ENCODE measurements at regions not wholly inside any gene's neighbourhood (a gene's known extent, or its start where the extent isn't known, plus 50 kb on each side); places are given as distances from the start of the nearest gene placed in this dataset.
"Not testable (repeated sequence)": the region's sequence is repeated elsewhere in the genome, so short reads cannot be mapped to it uniquely, and the experiment has no call there.

DNA sequence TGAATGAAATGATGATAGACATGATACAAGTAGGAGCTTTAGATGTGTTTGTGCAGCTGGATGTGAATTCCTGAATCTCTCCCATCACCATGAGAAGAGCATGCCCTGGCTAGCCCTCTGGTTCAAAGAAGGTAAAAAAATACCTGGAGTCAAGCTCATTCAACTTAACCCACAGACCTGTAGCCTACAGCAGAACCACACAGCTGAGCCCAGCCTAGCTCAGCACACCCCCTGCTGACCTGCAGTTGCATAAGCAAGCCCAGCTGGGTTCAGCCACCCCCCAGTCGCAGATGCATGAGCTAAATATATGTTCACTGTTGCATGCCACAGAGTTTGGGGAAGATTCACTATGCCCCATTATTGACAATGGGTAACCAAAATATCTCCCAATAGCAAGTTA is 130.6 kb upstream of the RRN3 start:
- no CpG with 5 or more reads among the region's 1 CpG for WGBS, 10 experiments
- H3K4me3 ChIP-seq; in situ Hi-C loops (cut with MboI; ENCODE audit: low pct_unique_long_range_greater_than_20kb in 2 of 9, low sequenced_read_pairs in 9 of 9, unreplicated experiment in 9 of 9); ATAC-seq (replicated peaks in 6 of 8); H3K4me1 ChIP-seq (replicated peaks in 1 of 2); H3K27ac ChIP-seq: not testable (repeated sequence)

DNA sequence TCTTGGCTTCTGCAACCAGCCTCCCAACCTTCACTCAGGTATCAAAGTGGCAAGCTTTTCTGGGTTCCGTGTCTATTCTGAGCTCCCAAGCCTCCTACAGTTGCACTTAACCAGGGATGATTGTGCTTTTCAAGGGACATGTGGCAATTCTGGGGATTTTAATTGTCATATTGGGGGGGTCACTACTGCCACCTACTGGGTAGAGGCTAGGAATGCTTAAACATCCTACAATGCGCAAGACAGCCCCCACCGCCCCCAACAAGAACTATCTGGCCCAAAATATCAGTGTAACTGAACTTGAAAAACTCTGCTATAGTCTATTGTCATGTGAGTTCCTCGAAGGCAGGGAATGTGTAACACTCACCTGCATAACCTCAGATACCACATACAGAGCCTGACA is 129.3 kb upstream of the RRN3 start:
- H3K4me3 ChIP-seq; in situ Hi-C loops (cut with MboI; ENCODE audit: low pct_unique_long_range_greater_than_20kb in 2 of 9, low sequenced_read_pairs in 9 of 9, unreplicated experiment in 9 of 9); H3K27ac ChIP-seq; H3K4me1 ChIP-seq (replicated peaks in 1 of 2): not testable (repeated sequence)
- ATAC-seq (replicated peaks in 6 of 8) = peak in 3 of 8 experiments; percentile 36 to 52 (median 44)
- WGBS, 10 experiments = no CpG with 5 or more reads among the region's 4 CpGs

DNA sequence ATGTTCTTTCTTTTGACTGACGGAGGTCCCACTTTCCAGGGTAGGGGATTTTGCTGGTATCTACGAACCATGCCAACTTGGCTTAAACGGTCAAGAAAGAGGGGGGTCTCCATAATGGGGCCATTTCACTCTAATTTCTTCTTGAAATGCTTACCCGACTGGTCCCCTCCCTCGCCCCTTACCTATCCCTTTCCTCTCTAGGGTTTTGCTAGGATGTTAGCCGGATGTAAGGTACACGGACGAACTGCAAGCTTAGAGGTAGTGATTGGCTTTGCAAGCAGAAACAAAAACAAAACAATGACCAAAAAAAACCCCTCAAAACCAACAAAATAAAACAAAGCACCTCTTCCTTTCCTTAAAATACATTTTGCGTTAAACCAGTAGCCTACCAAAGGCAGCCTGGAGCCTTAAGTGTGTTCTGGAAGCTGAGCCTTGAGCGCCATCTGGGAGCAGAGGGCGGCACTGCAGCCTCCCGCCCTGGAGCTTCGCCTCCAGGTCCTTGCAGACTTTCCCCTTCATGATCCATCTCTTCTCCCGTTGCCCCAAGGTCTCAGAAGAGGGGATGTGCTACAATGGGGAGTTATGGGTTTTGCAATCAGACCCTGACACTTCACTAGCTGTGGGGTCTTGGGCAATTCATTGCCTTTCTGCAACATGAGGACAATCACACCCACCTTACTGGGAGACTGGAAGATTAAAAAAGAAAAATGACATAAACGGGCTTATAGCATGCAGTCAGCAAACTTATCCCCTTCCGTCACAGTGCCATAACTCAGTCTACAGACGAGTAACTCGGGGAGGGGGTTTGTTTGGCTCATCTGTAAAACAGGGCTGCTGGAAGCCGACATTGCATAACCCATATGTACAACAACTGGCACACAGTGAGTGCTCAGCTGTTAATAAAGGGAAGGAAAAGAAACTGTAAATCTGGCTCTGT is 125.9 kb upstream of the RRN3 start:
- H3K4me1 ChIP-seq (replicated peaks in 1 of 2); H3K27ac ChIP-seq; H3K4me3 ChIP-seq; in situ Hi-C loops (cut with MboI; ENCODE audit: low pct_unique_long_range_greater_than_20kb in 2 of 9, low sequenced_read_pairs in 9 of 9, unreplicated experiment in 9 of 9): not testable (repeated sequence)
- peak; percentile 82 to 95 (median 88) for ATAC-seq (replicated peaks in 6 of 8)
- WGBS, 10 experiments = no CpG with 5 or more reads among the region's 19 CpGs

DNA sequence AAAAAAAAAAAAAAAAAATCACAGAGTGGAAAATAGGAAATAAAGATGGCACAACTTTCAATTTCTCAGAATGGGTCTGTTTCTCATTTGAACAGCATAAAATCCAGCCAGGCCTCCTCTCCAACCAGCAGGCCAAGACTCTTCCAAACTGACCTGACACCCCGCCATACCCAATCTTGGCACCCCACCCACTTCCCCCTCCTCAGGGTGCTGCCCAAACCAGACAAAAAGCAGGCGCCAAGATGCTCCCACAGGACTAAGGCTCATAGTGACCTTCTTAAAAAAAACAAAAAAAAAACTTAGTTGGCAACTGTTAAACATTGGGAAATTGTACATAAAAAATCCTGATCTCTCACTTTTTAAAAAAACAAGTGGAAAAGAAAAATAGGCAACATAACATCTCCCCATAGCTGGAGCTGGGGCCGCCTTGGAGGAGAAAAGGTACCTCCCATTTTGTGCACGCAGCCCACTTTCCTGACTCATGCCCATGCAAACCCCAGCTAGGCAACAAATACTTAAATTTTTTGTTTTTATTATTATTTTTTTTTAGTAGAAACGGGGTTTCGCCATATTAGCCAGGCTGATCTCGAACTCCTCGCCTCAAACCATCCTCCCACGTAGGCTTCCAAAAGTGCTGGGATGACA is 124.9 kb upstream of the RRN3 start:
- ATAC-seq (replicated peaks in 6 of 8); in situ Hi-C loops (cut with MboI; ENCODE audit: low pct_unique_long_range_greater_than_20kb in 2 of 9, low sequenced_read_pairs in 9 of 9, unreplicated experiment in 9 of 9); H3K27ac ChIP-seq; H3K4me1 ChIP-seq (replicated peaks in 1 of 2); H3K4me3 ChIP-seq: not testable (repeated sequence)
- WGBS, 10 experiments = no CpG with 5 or more reads among the region's 9 CpGs

DNA sequence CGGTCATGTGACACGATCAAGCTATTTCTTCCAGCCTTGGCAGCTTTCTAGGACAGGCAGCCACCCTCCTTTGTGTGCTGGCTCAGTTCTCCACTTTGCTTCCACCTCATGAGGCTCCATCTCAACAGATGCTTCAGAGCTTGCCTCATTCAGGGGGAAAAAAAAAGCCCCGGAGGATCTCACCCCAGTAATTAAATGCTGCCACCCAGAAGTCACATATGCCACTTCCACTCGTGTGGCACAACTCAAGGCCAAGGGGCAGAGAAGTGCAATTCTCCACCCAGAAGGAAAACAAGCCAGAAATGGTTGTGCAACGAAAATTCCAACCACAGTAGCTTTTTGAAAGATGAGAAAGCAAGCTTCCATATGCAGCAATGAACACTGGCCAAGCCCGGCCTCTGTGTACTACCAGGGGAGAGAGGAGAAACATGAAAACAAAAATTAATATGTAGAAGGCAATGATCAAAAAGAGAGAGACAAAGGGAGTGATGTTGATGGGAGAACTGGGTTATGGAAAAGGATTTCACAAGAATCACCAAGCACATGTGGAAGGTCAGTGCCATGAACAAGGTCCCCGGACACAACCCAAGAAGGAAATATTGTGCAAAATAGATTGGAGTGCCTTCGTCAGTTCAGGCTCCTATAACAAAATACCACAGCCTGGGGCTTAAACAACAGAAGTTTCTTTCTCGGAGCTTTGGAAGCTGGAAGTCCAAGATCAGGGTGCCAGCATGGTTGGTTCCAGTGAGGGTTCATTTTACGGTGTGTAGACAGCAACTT is 113.3 kb upstream of the RRN3 start:
- H3K4me1 ChIP-seq (replicated peaks in 1 of 2); in situ Hi-C loops (cut with MboI; ENCODE audit: low pct_unique_long_range_greater_than_20kb in 2 of 9, low sequenced_read_pairs in 9 of 9, unreplicated experiment in 9 of 9); H3K27ac ChIP-seq; H3K4me3 ChIP-seq: not testable (repeated sequence)
- peak in 3 of 8 experiments; percentile 31 to 77 (median 73) for ATAC-seq (replicated peaks in 6 of 8)
- 60% methylated on average over 1 of the region's 10 CpGs; no CpG with 5 or more reads in 9 of the 10 experiments for WGBS, 10 experiments

DNA sequence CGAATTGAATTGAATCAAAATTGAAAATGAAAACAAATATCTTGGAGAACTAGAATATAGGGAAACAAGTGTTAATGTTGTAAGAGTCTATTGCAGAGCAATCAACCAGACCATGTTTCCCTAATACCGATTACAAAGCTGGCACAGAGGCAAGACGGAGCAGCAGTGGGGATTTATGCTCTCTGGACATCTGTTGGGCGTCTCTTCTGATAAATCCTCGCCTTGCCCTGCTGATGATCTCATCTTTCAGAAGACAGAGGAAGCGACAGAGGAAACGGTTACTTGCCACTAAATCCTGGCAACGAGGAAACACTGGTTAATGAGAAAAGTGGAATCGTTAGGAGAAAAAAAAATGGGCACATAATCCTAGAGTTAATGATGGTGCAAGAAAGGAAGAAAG is 112.4 kb upstream of the RRN3 start:
- WGBS, 10 experiments = no CpG with 5 or more reads among the region's 9 CpGs
- in situ Hi-C loops (cut with MboI; ENCODE audit: low pct_unique_long_range_greater_than_20kb in 2 of 9, low sequenced_read_pairs in 9 of 9, unreplicated experiment in 9 of 9) = not testable (repeated sequence)

DNA sequence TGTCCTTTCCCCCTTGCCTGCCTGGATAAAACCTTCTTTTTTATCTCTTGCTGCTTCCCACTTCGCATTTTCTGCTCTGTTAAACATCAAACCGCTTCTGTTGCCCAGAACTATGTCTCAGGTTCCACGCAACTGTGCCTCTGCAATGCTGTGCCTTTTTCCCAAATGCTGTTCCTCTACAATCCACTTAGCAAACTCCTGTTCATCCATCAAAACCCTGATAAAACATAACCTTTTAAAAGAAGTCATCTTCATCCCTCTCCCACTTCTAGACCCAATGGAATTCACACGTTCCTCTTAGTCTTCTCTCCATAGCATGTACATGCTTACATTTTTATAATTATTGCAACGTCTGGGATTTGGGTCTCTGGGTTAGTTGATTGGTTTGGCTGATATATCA is 111.9 kb upstream of the RRN3 start:
- 93 to 100% methylated on average over 1 to 2 of the region's 5 CpGs; no CpG with 5 or more reads in 8 of the 10 experiments for WGBS, 10 experiments
- H3K4me3 ChIP-seq; ATAC-seq (replicated peaks in 6 of 8); H3K27ac ChIP-seq; in situ Hi-C loops (cut with MboI; ENCODE audit: low pct_unique_long_range_greater_than_20kb in 2 of 9, low sequenced_read_pairs in 9 of 9, unreplicated experiment in 9 of 9); H3K4me1 ChIP-seq (replicated peaks in 1 of 2): not testable (repeated sequence)

More for the DNA sequence above, 112.4 kb upstream of the RRN3 start:
- peak in 3 of 8 experiments; percentile 82 to 93 (median 88) for ATAC-seq (replicated peaks in 6 of 8)
- not testable (repeated sequence) for H3K4me1 ChIP-seq (replicated peaks in 1 of 2); H3K27ac ChIP-seq; H3K4me3 ChIP-seq

DNA sequence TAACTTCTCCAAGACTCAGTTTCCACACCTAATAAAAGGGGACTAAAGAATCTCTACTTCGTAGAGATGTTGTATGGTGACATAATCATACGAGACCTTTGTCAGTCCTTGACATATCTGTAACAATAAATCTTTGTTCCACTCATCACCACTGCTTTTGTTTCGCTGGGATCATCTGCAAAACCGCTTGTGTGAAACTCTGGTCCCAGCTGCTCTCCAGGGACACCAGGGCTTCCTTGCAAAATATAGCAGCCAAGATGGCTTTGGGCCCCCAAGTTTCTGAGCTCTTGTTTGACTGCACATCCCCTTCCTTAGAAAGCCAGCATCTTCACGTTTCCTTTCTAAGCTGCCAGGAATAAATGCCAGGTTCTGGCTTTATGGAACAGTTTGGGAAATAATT is 110.5 kb upstream of the RRN3 start:
- ATAC-seq (replicated peaks in 6 of 8); H3K27ac ChIP-seq; in situ Hi-C loops (cut with MboI; ENCODE audit: low pct_unique_long_range_greater_than_20kb in 2 of 9, low sequenced_read_pairs in 9 of 9, unreplicated experiment in 9 of 9); H3K4me3 ChIP-seq; H3K4me1 ChIP-seq (replicated peaks in 1 of 2): not testable (repeated sequence)
- no CpG with 5 or more reads among the region's 5 CpGs for WGBS, 10 experiments

DNA sequence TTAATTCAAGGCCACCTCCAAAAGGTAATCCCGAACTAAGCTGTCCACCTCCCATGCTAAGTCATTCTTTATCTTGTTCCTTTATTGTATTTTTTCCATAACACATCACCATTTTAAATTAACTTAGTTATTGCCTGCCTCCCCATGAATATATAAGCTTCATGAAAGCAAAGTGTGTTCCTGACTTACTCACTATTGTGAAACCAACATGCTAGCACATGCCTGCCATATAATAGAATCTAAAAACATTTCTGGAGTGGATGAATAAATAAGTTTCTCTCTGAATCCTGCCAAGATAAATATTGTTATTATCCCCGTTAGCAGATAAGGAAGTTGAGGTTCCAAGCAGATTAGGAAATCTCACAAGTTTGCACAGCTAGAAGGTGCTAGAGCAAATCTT is 98.7 kb upstream of the RRN3 start:
- ATAC-seq (replicated peaks in 6 of 8); H3K4me3 ChIP-seq; in situ Hi-C loops (cut with MboI; ENCODE audit: low pct_unique_long_range_greater_than_20kb in 2 of 9, low sequenced_read_pairs in 9 of 9, unreplicated experiment in 9 of 9); H3K27ac ChIP-seq; H3K4me1 ChIP-seq (replicated peaks in 1 of 2): not testable (repeated sequence)
- WGBS, 10 experiments = 0 to 86% (median 80%) methylated on average over 1 of the region's 2 CpGs; no CpG with 5 or more reads in 7 of the 10 experiments

DNA sequence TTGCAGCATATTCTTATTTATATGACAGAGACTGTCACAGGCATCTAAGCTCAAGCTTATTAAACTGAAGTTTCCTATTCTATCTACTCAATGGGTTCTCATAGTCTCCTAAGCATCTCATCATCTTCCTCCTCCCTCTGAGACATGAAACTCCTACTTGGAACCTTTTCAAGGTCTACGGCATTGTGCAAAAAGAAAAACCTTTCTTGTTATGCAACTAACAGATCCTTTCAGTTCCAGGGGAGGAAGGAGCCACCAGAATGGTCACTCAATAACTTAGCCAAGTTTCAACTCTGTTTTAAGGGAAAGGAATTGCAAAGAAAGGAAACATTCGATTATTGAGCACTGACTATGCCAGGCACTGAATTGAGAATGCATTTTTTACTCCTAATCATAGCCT is 98.1 kb upstream of the RRN3 start:
- H3K4me1 ChIP-seq (replicated peaks in 1 of 2); in situ Hi-C loops (cut with MboI; ENCODE audit: low pct_unique_long_range_greater_than_20kb in 2 of 9, low sequenced_read_pairs in 9 of 9, unreplicated experiment in 9 of 9); H3K4me3 ChIP-seq; H3K27ac ChIP-seq; ATAC-seq (replicated peaks in 6 of 8): not testable (repeated sequence)
- WGBS, 10 experiments = no CpG with 5 or more reads among the region's 2 CpGs

DNA sequence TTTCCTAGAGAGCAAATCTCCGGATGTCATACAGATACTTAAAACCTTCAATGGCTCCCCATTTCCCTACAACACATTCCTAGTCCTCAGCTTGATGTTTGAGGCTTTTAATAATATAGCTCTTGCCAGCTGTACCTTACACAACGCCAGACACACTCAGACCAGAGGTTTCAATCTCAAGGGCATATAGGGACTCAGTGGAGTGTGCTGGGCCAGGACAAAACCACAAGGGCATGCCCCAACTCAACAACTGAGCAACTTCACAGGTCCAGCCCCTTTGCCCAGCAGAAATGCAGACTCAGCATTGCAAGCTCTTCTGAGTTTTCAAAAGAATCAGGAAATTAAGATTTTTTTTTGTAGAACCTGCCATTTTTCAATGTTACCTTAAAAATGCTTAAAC is 95.4 kb upstream of the RRN3 start:
- H3K27ac ChIP-seq; ATAC-seq (replicated peaks in 6 of 8); H3K4me3 ChIP-seq; H3K4me1 ChIP-seq (replicated peaks in 1 of 2); in situ Hi-C loops (cut with MboI; ENCODE audit: low pct_unique_long_range_greater_than_20kb in 2 of 9, low sequenced_read_pairs in 9 of 9, unreplicated experiment in 9 of 9): not testable (repeated sequence)
- WGBS, 10 experiments = no CpG with 5 or more reads among the region's 2 CpGs
